GM18505 (cell line): ENCODE measurements at regions not wholly inside any gene's neighbourhood (a gene's known extent, or its start where the extent isn't known, plus 50 kb on each side); places are given as distances from the start of the nearest gene placed in this dataset.
A peak's percentile ranks its signal among the peaks of the same experiment; 100 is the strongest.

Experiments
- ATAC-seq: cut with Tn5 transposase; IDR thresholded peaks from one replicate; pipeline ENCODE4 v1.9.1; 2021; ENCODE audit not compliant: unreplicated experiment
- POLR2A ChIP-seq: IDR thresholded peaks from 4 replicates; pipeline ENCODE4 v1.6.1; 2011; ENCODE audit warnings: borderline replicate concordance; ENCODE audit not compliant: insufficient read depth, insufficient read length; ENCODE audit errors: extremely low read depth

- no peak for ATAC-seq
- no peak for TF ChIP-seq POLR2A
Observed at GRCh38 chr1:244968471-244968871, 104.1 kb upstream of the HNRNPU start.

DNA sequence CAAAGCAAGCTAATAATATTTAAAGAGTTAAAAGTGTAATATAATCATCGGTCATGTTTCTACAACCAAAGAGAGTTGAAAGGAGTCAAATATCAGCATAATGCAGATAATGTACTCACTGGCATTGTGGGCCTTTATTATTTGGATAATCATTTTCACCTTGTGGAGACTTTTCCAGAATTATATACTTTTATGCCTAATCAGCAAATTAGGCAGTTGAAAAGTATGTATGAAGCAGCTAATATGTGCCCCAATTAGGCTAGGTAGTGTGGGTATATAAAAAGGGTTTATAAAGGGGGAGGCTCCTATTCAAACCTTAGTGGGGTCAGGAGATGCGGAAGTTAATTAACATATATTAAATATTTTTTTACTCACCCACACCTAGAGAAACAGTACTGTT, 102.8 kb upstream of the HNRNPU start:
- TF ChIP-seq POLR2A = no peak
- ATAC-seq = no peak

DNA sequence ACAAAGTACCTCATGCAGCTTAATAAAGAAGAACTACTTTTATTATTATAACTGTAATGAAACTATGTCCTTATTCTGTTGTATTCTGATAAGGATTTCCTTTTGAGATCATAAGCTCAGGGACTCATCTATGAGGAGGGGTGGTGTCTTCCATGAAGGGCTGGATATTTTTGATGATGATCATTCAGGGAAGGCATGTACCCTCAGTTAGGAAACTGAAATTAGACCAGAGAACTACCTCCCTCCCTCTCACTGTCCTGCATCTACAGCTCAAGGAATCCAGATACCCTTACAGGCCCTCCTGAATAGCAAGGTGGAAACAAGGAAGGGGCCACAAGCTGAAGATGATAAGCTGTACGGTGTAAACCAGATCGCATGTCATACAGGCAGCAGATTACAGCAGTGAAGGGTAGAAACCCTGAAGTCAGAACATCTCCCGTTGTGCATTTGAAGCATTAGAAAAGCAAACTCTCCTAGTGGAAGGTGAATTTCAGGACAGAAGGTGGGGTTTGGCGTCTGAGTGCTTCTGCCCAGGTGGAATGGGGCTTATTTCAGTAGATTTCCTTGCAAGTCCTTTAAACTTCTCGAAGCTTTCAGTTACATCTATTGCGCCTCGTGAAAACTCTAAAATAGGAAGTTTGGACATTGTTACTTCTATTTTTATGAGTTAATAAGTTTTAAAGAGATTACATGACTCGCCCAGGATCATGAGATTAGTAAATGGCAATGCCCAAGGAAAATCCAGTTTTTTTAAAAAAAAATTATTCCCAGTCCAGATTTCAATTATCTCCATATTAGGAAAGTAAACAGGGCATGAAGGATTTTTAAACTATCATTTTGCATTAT, 101.1 kb upstream of the HNRNPU start:
- no peak for TF ChIP-seq POLR2A
- ATAC-seq = no peak

GRCh38 chr1:244964112-244964971, 100.0 kb upstream of the HNRNPU start:
- TF ChIP-seq POLR2A = no peak
- no peak for ATAC-seq

DNA sequence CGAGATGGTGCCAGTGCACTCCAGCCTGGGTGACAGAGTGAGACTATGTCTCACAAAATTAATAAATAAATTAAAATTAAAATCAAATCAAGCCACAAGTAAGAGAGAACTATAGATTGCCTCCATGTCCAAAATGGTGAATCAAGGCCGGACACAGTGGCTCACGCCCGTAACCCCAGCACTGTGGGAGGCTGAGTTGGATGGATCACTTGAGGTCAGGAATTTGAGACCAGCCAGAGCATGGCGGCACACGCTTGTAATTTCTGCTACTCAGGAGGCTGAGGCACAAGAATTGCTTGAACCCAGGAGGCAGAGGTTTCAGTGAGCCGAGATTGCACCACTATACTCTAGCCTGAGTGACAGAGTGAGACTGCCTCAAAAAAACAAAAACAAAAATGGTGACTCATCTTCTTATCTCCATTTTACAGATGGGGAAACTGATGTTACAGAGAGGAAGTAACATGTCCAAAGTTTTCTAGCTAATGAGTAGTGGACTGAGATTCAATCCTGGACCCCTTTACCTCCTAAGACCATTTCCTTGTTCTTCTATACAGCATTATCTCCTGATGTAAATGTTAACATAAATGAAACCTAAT, 99.0 kb upstream of the HNRNPU start:
- no peak for ATAC-seq
- no peak for TF ChIP-seq POLR2A

DNA sequence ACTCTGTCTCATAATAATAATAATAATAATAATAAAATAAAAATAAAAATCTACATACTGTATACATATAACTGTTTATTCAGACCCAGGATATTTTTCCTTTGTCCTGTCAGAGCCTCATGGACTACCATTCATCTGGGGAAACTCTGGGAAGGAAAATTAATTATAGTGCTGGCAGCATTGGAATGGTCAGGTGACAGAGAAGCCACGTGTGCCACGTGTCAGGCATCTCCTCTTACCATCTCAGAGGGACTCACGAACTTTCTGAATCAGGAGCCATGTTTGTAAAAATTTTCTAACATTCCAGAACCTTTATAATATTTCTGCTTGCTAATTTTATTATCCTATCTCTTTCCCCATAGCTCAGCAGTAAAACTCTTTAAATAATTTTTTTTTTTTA, 97.8 kb upstream of the HNRNPU start:
- no peak for ATAC-seq
- TF ChIP-seq POLR2A = no peak

DNA sequence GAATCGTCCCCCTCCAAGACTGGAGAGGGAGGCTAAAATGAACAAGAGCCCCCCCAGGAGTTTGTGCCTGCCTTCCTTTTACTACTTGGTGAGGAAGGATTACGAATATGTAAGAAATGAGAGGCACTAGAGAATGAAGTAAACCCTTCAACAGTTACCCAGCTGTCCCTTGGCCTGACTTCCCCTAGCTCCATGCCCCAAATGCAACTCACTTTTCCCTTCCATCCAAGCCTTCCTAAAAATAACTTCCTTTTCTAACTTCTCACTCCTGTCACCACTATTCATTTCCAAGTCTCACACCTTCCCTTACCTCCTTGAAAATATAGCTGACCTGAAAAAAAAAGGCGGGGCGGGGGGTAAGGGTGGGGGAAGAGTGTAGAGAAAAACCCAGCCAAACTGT, 96.6 kb upstream of the HNRNPU start:
- ATAC-seq = no peak
- no peak for TF ChIP-seq POLR2A

DNA sequence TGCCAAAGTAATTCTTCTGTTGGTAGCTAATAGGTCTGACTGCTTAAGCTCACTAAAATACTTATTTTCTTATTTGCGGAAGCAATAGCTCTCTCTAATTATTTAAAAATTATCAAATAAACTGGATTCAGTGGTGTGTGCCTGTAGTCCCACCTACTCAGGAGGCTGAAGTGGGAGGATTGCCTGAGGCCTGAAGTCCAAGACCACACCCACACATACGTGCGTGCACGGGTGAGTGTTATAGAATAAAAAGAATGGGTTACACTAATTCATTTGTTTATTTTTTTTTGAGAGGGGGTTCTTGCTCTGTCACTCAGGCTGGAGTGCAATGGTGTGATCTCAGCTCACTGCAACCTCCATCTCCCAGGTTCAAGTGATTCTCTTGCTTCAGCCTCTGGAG, 94.2 kb upstream of the HNRNPU start:
- TF ChIP-seq POLR2A = no peak
- no peak for ATAC-seq

- no peak for TF ChIP-seq POLR2A
- no peak for ATAC-seq
Observed at GRCh38 chr1:244957525-244957924, 93.2 kb upstream of the HNRNPU start.

DNA sequence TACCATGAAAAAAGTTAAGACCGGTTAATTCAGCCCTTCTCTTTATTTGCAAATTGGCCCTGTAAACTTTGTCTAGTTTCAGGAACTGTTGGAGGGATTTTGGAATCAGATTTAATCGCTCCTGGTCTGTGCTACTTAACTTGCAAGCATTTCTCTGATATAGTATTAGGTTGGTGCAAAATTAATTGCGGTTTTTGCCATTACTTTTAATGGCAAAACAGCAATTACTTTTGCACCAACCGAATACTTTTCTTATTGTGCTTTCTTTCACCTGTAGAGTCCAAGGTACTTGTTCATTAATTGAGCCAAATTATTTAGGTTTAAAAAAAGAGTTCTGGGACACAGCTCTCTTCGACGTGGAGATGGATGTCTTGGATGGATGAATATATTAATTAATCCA, 92.8 kb upstream of the HNRNPU start:
- no peak for TF ChIP-seq POLR2A
- no peak for ATAC-seq

DNA sequence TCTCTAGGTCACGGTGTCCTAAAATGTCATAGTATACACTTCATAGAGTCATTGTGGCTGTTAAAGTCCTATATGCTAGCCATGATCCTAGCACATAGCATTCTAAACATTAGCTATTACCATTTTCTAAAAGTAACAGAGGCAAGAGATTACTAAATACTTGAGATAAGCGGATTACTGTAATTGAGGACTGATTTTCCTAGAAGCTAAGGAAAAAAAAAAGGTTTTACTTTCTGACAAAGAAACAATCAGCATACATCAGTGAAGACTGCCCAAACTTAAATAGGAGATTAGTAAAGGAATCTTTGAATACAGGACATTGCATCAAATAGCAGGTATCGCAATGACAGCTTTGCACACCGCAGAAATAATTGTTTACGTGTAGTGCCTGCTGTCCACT, 91.3 kb upstream of the HNRNPU start:
- TF ChIP-seq POLR2A = no peak
- ATAC-seq = no peak

DNA sequence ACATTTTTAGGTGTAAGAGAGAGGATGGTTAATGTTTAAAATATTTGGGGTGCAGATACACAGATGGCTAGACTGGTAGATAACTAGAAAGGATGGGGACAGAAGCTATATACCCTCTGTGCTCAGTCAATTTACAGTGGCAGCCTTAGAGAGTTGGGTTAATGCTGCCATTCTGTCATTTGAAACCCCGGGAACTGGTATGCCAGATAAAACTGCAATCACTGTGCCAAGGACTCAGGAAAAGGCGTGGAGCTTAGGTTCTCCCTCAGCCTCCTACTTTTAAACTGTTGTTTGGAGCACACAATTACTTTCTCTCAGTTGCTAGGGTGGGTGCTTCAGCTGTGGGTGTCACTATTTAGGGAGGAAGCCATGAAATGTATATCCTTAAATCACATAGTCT, 90.0 kb upstream of the HNRNPU start:
- no peak for ATAC-seq
- TF ChIP-seq POLR2A = no peak

DNA sequence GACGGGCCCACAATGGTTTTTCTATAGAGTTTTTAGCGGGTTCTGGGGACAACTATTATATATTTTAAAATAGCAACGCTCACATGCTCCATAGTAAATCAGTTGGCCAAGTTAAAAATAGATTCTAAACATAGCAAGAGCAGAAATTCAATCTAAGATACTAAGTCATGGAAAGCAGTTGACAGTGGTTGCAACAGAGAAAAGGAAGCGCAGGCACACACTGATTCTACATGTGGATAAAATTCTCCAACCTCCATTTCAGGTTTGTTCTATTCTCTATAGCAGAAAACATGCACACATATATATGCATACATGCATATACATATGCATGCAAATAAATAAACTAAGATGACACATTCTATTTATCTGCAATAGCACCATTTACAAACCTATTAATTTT, 89.6 kb upstream of the HNRNPU start:
- TF ChIP-seq POLR2A = no peak
- no peak for ATAC-seq

DNA sequence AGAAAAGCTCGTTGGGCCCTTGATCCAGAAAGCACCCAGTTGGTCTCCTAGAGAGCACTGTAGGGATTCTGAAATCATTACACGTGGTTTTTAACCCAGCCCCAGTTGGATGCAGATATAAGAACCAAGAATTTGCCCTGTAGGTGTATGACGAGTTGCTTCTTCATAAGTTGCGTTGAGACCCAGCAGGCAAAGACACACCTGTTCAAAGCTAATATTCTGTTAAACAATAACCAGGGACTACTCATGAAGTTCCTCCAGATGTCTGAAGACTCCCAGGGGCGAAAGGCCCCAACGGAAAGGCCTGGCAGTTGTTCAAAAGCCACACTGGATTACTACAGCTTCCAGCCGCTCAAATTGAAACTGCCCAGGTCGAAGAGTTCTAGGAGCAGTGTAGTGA, 88.6 kb upstream of the HNRNPU start:
- TF ChIP-seq POLR2A = no peak
- peak; percentile 84 for ATAC-seq

GRCh38 chr1:244952280-244952933, 88.1 kb upstream of the HNRNPU start:
- no peak for ATAC-seq

More at GRCh38 chr1:244952280-244952933, 88.1 kb upstream of the HNRNPU start:
- no peak for TF ChIP-seq POLR2A
